Neural progenitor cell (in vitro differentiated cells): ENCODE measurements at regions not wholly inside any gene's neighbourhood (a gene's known extent, or its start where the extent isn't known, plus 50 kb on each side); places are given as distances from the start of the nearest gene placed in this dataset.
"Not testable (repeated sequence)": the region's sequence is repeated elsewhere in the genome, so short reads cannot be mapped to it uniquely, and the experiment has no call there.

Experiments used
- DNase-seq: peaks from one replicate; pipeline ENCODE4 v3.0.0-alpha.2; 2016; ENCODE audit warnings: low spot score
- H2AFZ ChIP-seq: fragments of 200-600 bp; sonication (generic); replicated peaks from 2 replicates; pipeline ENCODE4 v1.6.1; 2016; ENCODE audit warnings: antibody characterized with exemption
- H3F3A ChIP-seq: fragments of 200-600 bp; sonication (generic); 2 replicates; pipeline ENCODE4 v1.6.1; 2016; ENCODE audit warnings: antibody characterized with exemption, low read depth
- H3K27ac ChIP-seq: fragments of 200-600 bp; sonication (generic); 2 replicates; pipeline ENCODE4 v1.5.1; 2016; ENCODE audit warnings: mild to moderate bottlenecking
- H3K27me3 ChIP-seq: fragments of 200-600 bp; sonication (generic); 2 replicates; pipeline ENCODE4 v1.6.1; 2016; ENCODE audit warnings: mild to moderate bottlenecking, moderate library complexity
- H3K36me3 ChIP-seq: fragments of 200-600 bp; sonication (generic); 2 replicates; pipeline ENCODE4 v1.5.1; 2016
- H3K4me1 ChIP-seq: fragments of 200-600 bp; sonication (generic); 2 replicates; pipeline ENCODE4 v1.6.1; 2016; ENCODE audit warnings: mixed run types
- H3K4me2 ChIP-seq: fragments of 200-600 bp; sonication (generic); 2 replicates; pipeline ENCODE4 v1.6.1; 2016
- H3K4me3 ChIP-seq: fragments of 200-600 bp; sonication (generic); 2 replicates; pipeline ENCODE4 v1.5.1; 2016
- H3K79me2 ChIP-seq: fragments of 200-600 bp; sonication (generic); 2 replicates; pipeline ENCODE4 v1.6.1; 2016; ENCODE audit warnings: low read depth
- H3K9ac ChIP-seq: fragments of 200-600 bp; sonication (generic); 2 replicates; pipeline ENCODE4 v1.6.1; 2016
- H3K9me3 ChIP-seq: fragments of 200-600 bp; sonication (generic); 2 replicates; pipeline ENCODE4 v1.5.1; 2016; ENCODE audit warnings: low read depth
- H4K20me1 ChIP-seq: fragments of 200-600 bp; sonication (generic); 2 replicates; pipeline ENCODE4 v1.6.1; 2016; ENCODE audit warnings: low read depth
- H3K27ac Mint-ChIP-seq: 3 replicates; pipeline ENCODE4 v1.8.0; 2021; ENCODE audit warnings: mixed read lengths
- H3K27me3 Mint-ChIP-seq: 2 replicates; pipeline ENCODE4 v1.8.0; 2022; ENCODE audit warnings: low read depth, mild to moderate bottlenecking, inconsistent platforms, moderate library complexity, mixed read lengths; ENCODE audit not compliant: insufficient read depth
- H3K36me3 Mint-ChIP-seq: 3 replicates; pipeline ENCODE4 v1.8.0; 2021; ENCODE audit warnings: mixed read lengths
- H3K4me1 Mint-ChIP-seq: 3 replicates; pipeline ENCODE4 v1.8.0; 2021; ENCODE audit warnings: mixed read lengths
- H3K4me3 Mint-ChIP-seq: 3 replicates; pipeline ENCODE4 v1.8.0; 2021; ENCODE audit warnings: mild to moderate bottlenecking, moderate library complexity, mixed read lengths
- H3K9me3 Mint-ChIP-seq: 3 replicates; pipeline ENCODE4 v1.8.0; 2020; ENCODE audit warnings: mixed read lengths
- CTCF ChIP-seq: fragments of 200-600 bp; sonication (generic); IDR thresholded peaks from 2 replicates; pipeline ENCODE4 v1.5.1; 2017; ENCODE audit warnings: antibody characterized with exemption, mild to moderate bottlenecking
- EZH2 ChIP-seq: fragments of 200-600 bp; sonication (generic); IDR thresholded peaks from 2 replicates; pipeline ENCODE4 v1.6.1; 2017; ENCODE audit warnings: antibody characterized with exemption, mild to moderate bottlenecking, moderate library complexity
- EZH2phosphoT487 ChIP-seq: fragments of 200-600 bp; sonication (generic); IDR thresholded peaks from 2 replicates; pipeline ENCODE4 v1.6.1; 2017; ENCODE audit warnings: antibody characterized with exemption

- Mint-ChIP-seq H3K27ac (no peak overlapping the region), H3K27me3 (no peaks in the 10 kb centered on the region), H3K4me3 (no peak overlapping the region), H3K36me3 (no peaks in the 10 kb centered on the region), H3K4me1 (no peaks in the 10 kb centered on the region), H3K9me3 (no peaks in the 10 kb centered on the region)
- TF ChIP-seq EZH2 (no peak), EZH2phosphoT487 (no peak), CTCF (no peak)
- DNase-seq, result no peak
- H2AFZ ChIP-seq, result no peak overlapping the region
- H3K9me3 ChIP-seq, result no peaks in the 10 kb centered on the region
- no peak overlapping the region for H3K27ac ChIP-seq
- H4K20me1 ChIP-seq, result no peaks in the 10 kb centered on the region
- no peak overlapping the region for H3K9ac ChIP-seq
- no peaks in the 10 kb centered on the region for H3K36me3 ChIP-seq
- no peak overlapping the region for H3K4me3 ChIP-seq
- H3K79me2 ChIP-seq, result no peaks in the 10 kb centered on the region
- H3F3A ChIP-seq, result no peaks in the 10 kb centered on the region
- H3K27me3 ChIP-seq, result no peaks in the 10 kb centered on the region
- no peaks in the 10 kb centered on the region for H3K4me1 ChIP-seq
- no peak overlapping the region for H3K4me2 ChIP-seq
Observed at GRCh38 chr2:66255136-66255535, 179.8 kb upstream of the MEIS1 start.

GRCh38 chr2:66253066-66253465, 181.9 kb upstream of the MEIS1 start:
- H3K79me2 ChIP-seq, result no peaks in the 10 kb centered on the region
- no peaks in the 10 kb centered on the region for H3K27me3 ChIP-seq
- H3F3A ChIP-seq, result no peaks in the 10 kb centered on the region
- H3K4me3 Mint-ChIP-seq, result no peak overlapping the region
- H3K9me3 ChIP-seq, result no peaks in the 10 kb centered on the region
- H3K36me3 Mint-ChIP-seq, result no peaks in the 10 kb centered on the region
- no peak overlapping the region for H3K4me2 ChIP-seq
- no peak overlapping the region for H3K27ac ChIP-seq
- H3K9ac ChIP-seq, result no peak overlapping the region
- no peak overlapping the region for H3K4me3 ChIP-seq
- H3K27me3 Mint-ChIP-seq, result no peaks in the 10 kb centered on the region
- no peaks in the 10 kb centered on the region for H3K36me3 ChIP-seq
- H2AFZ ChIP-seq, result no peak overlapping the region
- H4K20me1 ChIP-seq, result no peaks in the 10 kb centered on the region
- DNase-seq, result no peak
- no peaks in the 10 kb centered on the region for H3K4me1 ChIP-seq
- H3K27ac Mint-ChIP-seq, result no peak overlapping the region
- TF ChIP-seq EZH2 (no peak), CTCF (no peak), EZH2phosphoT487 (no peak)
- no peaks in the 10 kb centered on the region for H3K4me1 Mint-ChIP-seq
- H3K9me3 Mint-ChIP-seq, result no peaks in the 10 kb centered on the region

- no peak overlapping the region for H3K4me2 ChIP-seq
- no peak overlapping the region for H3K27ac ChIP-seq
- no peaks in the 10 kb centered on the region for H3F3A ChIP-seq
- TF ChIP-seq CTCF (no peak), EZH2phosphoT487 (no peak), EZH2 (no peak)
- Mint-ChIP-seq H3K27ac (no peak overlapping the region), H3K36me3 (no peaks in the 10 kb centered on the region), H3K4me1 (no peaks in the 10 kb centered on the region), H3K27me3 (peaks cover under 1% of the 10 kb centered on the region), H3K4me3 (no peak overlapping the region), H3K9me3 (no peaks in the 10 kb centered on the region)
- H3K27me3 ChIP-seq, result no peaks in the 10 kb centered on the region
- H3K36me3 ChIP-seq, result no peaks in the 10 kb centered on the region
- H3K79me2 ChIP-seq, result no peaks in the 10 kb centered on the region
- no peaks in the 10 kb centered on the region for H3K9me3 ChIP-seq
- no peaks in the 10 kb centered on the region for H4K20me1 ChIP-seq
- DNase-seq, result no peak
- no peak overlapping the region for H3K9ac ChIP-seq
- no peak overlapping the region for H2AFZ ChIP-seq
- no peaks in the 10 kb centered on the region for H3K4me1 ChIP-seq
- no peak overlapping the region for H3K4me3 ChIP-seq
Observed at GRCh38 chr2:66252109-66252508, 182.8 kb upstream of the MEIS1 start.

- no peak for DNase-seq
- no peaks in the 10 kb centered on the region for H3K9me3 ChIP-seq
- no peak overlapping the region for H3K4me3 Mint-ChIP-seq
- no peaks in the 10 kb centered on the region for H3K36me3 Mint-ChIP-seq
- no peaks in the 10 kb centered on the region for H3F3A ChIP-seq
- H3K9me3 Mint-ChIP-seq, result no peaks in the 10 kb centered on the region
- H3K4me1 ChIP-seq, result no peaks in the 10 kb centered on the region
- H3K36me3 ChIP-seq, result no peaks in the 10 kb centered on the region
- no peak overlapping the region for H3K27ac ChIP-seq
- TF ChIP-seq EZH2phosphoT487, result no peak
- no peak for TF ChIP-seq CTCF
- no peak for TF ChIP-seq EZH2
- no peak overlapping the region for H3K4me3 ChIP-seq
- no peak overlapping the region for H2AFZ ChIP-seq
- H4K20me1 ChIP-seq, result no peaks in the 10 kb centered on the region
- H3K4me1 Mint-ChIP-seq, result no peaks in the 10 kb centered on the region
- no peaks in the 10 kb centered on the region for H3K27me3 ChIP-seq
- H3K27ac Mint-ChIP-seq, result no peak overlapping the region
- H3K79me2 ChIP-seq, result no peaks in the 10 kb centered on the region
- no peak overlapping the region for H3K9ac ChIP-seq
- peaks cover 4% of the 10 kb centered on the region for H3K27me3 Mint-ChIP-seq
- H3K4me2 ChIP-seq, result no peak overlapping the region
Observed at GRCh38 chr2:66251573-66251972, 183.4 kb upstream of the MEIS1 start.

- not testable (repeated sequence) for DNase-seq, H4K20me1 ChIP-seq, H3K4me1 Mint-ChIP-seq, H3K36me3 Mint-ChIP-seq, H3K4me1 ChIP-seq, H2AFZ ChIP-seq, H3K9me3 ChIP-seq, H3K4me2 ChIP-seq, H3K27ac Mint-ChIP-seq, H3K4me3 Mint-ChIP-seq, H3K27ac ChIP-seq, H3K9ac ChIP-seq, H3K36me3 ChIP-seq, H3F3A ChIP-seq, H3K27me3 ChIP-seq, H3K79me2 ChIP-seq, H3K27me3 Mint-ChIP-seq, H3K4me3 ChIP-seq, H3K9me3 Mint-ChIP-seq
Observed at GRCh38 chr2:66249089-66249488, 185.8 kb upstream of the MEIS1 start.
